SK-N-SH (cell line): ENCODE measurements at regions not wholly inside any gene's neighbourhood (a gene's known extent, or its start where the extent isn't known, plus 50 kb on each side); places are given as distances from the start of the nearest gene placed in this dataset.

ENCODE experiments used
- CTCF ChIA-PET: fragments of 300-600, 350-600 bp; formaldehyde crosslinking; extraction: SDS; loops from one replicate; lab custom pipeline; 2021; lab: Yijun Ruan, JAX
- POLR2A ChIA-PET: fragments of 350-600 bp; sonication (Branson Sonifier 250); formaldehyde crosslinking; extraction: SDS; loops from one replicate; lab custom pipeline; 2020; ENCODE audit warnings: antibody characterized with exemption, inconsistent platforms; lab: Yijun Ruan, JAX
- DNase-seq: peaks from one replicate; pipeline ENCODE4 v3.0.0; 2012
- H2AFZ ChIP-seq: fragments of 200-600 bp; sonication (generic); 2 replicates; pipeline ENCODE4 v1.8.1; 2016; ENCODE audit warnings: antibody characterized with exemption, mild to moderate bottlenecking, low read depth
- H3F3A ChIP-seq: fragments of 200-600 bp; sonication (generic); replicated peaks from 2 replicates; pipeline ENCODE3; 2016; ENCODE audit warnings: antibody characterized with exemption, mild to moderate bottlenecking; ENCODE audit not compliant: insufficient read depth
- H3K27ac ChIP-seq, 2 experiments: fragments of 200-500 bp in 1 of 2; fragments of 200-600 bp in 1 of 2; sonication (Bioruptor generic) in 1 of 2; sonication (generic), shearing (Covaris generic) in 1 of 2; 2 replicates each; pipeline versions ENCODE4 v1.5.1 to v1.6.1; 2014 to 2016; ENCODE audit warnings: low read depth in 2 of 2, inconsistent platforms in 1 of 2, low read length in 1 of 2, mild to moderate bottlenecking in 1 of 2, mixed read lengths in 1 of 2
- H3K27me3 ChIP-seq: fragments of 200-600 bp; sonication (generic), shearing (Covaris generic); 2 replicates; pipeline ENCODE4 v1.6.1; 2016; ENCODE audit warnings: mixed run types; ENCODE audit not compliant: insufficient read depth
- H3K36me3 ChIP-seq, 2 experiments: fragments of 200-500 bp in 1 of 2; fragments of 200-600 bp in 1 of 2; sonication (Bioruptor generic) in 1 of 2; sonication (generic) in 1 of 2; replicated peaks in 1 of 2; 2 replicates each; pipeline versions ENCODE3 to v1.5.1; 2014 to 2016; ENCODE audit warnings: low read length in 1 of 2, mild to moderate bottlenecking in 1 of 2; ENCODE audit not compliant: insufficient read depth in 2 of 2, control insufficient read depth in 1 of 2
- H3K4me1 ChIP-seq, 2 experiments: fragments of 200-500 bp in 1 of 2; fragments of 200-600 bp in 1 of 2; sonication (Bioruptor generic) in 1 of 2; sonication (generic), shearing (Covaris generic) in 1 of 2; 2 replicates each; pipeline versions ENCODE4 v1.5.1 to v1.6.1; 2014 to 2016; ENCODE audit warnings: low read depth in 1 of 2, low read length in 1 of 2, mixed run types in 1 of 2; ENCODE audit not compliant: insufficient read depth in 2 of 2, control insufficient read depth in 1 of 2
- H3K4me2 ChIP-seq: fragments of 200-600 bp; sonication (generic), shearing (Covaris generic); 2 replicates; pipeline ENCODE4 v1.6.1; 2017; ENCODE audit warnings: mixed run types
- H3K4me3 ChIP-seq, 2 experiments: fragments of 200-500 bp in 1 of 2; fragments of 200-600 bp in 1 of 2; sonication (Bioruptor generic) in 1 of 2; sonication (generic), shearing (Covaris generic) in 1 of 2; 2 replicates each; pipeline versions ENCODE4 v1.5.1 to v1.8.1; 2014 to 2016; ENCODE audit warnings: low read depth in 2 of 2, inconsistent platforms in 1 of 2, low read length in 1 of 2, mild to moderate bottlenecking in 1 of 2, mixed read lengths in 1 of 2, moderate library complexity in 1 of 2
- H3K79me2 ChIP-seq: fragments of 200-600 bp; sonication (generic); 2 replicates; pipeline ENCODE4 v1.8.1; 2017; ENCODE audit warnings: mild to moderate bottlenecking; ENCODE audit not compliant: insufficient read depth
- H3K9ac ChIP-seq: fragments of 200-600 bp; sonication (generic); 2 replicates; pipeline ENCODE4 v1.6.1; 2017; ENCODE audit warnings: mixed run types
- H3K9me2 ChIP-seq: fragments of 200-600 bp; sonication (generic); 2 replicates; pipeline ENCODE4 v1.6.1; 2017; ENCODE audit warnings: mixed run types
- H3K9me3 ChIP-seq: fragments of 200-600 bp; sonication (generic); 2 replicates; pipeline ENCODE4 v1.6.1; 2017; ENCODE audit warnings: mixed run types, mild to moderate bottlenecking, moderate library complexity
- H4K20me1 ChIP-seq: fragments of 200-600 bp; sonication (generic); 2 replicates; pipeline ENCODE4 v1.6.1; 2017; ENCODE audit warnings: mild to moderate bottlenecking, mixed run types; ENCODE audit not compliant: insufficient read depth
- ELF1 ChIP-seq: IDR thresholded peaks from 2 replicates; pipeline ENCODE4 v1.4.0; 2012
- EP300 ChIP-seq, 2 experiments: IDR thresholded peaks; 2 replicates each; pipeline versions ENCODE4 v1.4.0 to v1.6.1; 2012; ENCODE audit warnings: borderline replicate concordance in 1 of 2, low read depth in 1 of 2, low read length in 1 of 2
- EZH2phosphoT487 ChIP-seq: fragments of 200-600 bp; sonication (generic); IDR thresholded peaks from 2 replicates; pipeline ENCODE4 v1.6.1; 2017; ENCODE audit warnings: low read depth, mixed run types, mild to moderate bottlenecking, antibody characterized with exemption, moderate library complexity, borderline replicate concordance
- FOXJ3 ChIP-seq: sonication (generic); formaldehyde crosslinking; IDR thresholded peaks from 2 replicates; pipeline ENCODE4 v1.5.1; 2020; ENCODE audit warnings: mild to moderate bottlenecking, missing genetic modification reagents
- JUND ChIP-seq: IDR thresholded peaks from 2 replicates; pipeline ENCODE4 v1.4.0; 2012
- MEF2A ChIP-seq: IDR thresholded peaks from 2 replicates; pipeline ENCODE4 v1.4.0; 2012; ENCODE audit warnings: low read depth, borderline replicate concordance
- POLR2AphosphoS5 ChIP-seq: IDR thresholded peaks from 2 replicates; pipeline ENCODE4 v1.6.1; 2012; ENCODE audit warnings: low read depth, low read length
- RAD21 ChIP-seq: IDR thresholded peaks from 2 replicates; pipeline ENCODE4 v1.6.1; 2012; ENCODE audit warnings: mild to moderate bottlenecking, low read length
- RFX5 ChIP-seq: IDR thresholded peaks from 2 replicates; pipeline ENCODE4 v1.6.1; 2012; ENCODE audit warnings: mild to moderate bottlenecking, improper control_type of control experiment, low read length
- SMC3 ChIP-seq: IDR thresholded peaks from 2 replicates; pipeline ENCODE4 v1.6.1; 2012; ENCODE audit warnings: low read depth, low read length, improper control_type of control experiment
- TCF12 ChIP-seq: IDR thresholded peaks from 2 replicates; pipeline ENCODE4 v1.4.0; 2012
- WGBS: methylation state at CpG from one replicate; pipeline ENCODE4 v1.1.6; 2017; ENCODE audit warnings: low lambda C conversion rate; 5-methylcytosine and 5-hydroxymethylcytosine counted together
- TF ChIP-seq, protein P1 (sequence below): IDR thresholded peaks from 2 replicates; pipeline ENCODE4; 2012
- TF ChIP-seq, protein P2 (sequence below): fragments of 150-350 bp; IDR thresholded peaks from 2 replicates; pipeline ENCODE4 v1.6.1; 2017; ENCODE audit warnings: antibody characterized with exemption, low read length, low read depth, borderline replicate concordance
- TF ChIP-seq, protein P3 (sequence below): IDR thresholded peaks from 2 replicates; pipeline ENCODE4 v1.4.0; 2012; ENCODE audit warnings: low read depth, borderline replicate concordance
- TF ChIP-seq, protein P4 (sequence below): fragments of 150-350 bp; IDR thresholded peaks from 2 replicates; pipeline ENCODE4 v1.6.1; 2016; ENCODE audit warnings: mild to moderate bottlenecking, low read depth, low read length
- TF ChIP-seq, protein P5 (sequence below): IDR thresholded peaks from 2 replicates; pipeline ENCODE4 v1.6.1; 2012; ENCODE audit warnings: mild to moderate bottlenecking, low read depth, low read length, moderate library complexity
- TF ChIP-seq, protein P6 (sequence below): fragments of 200-600 bp; sonication (generic); IDR thresholded peaks from 2 replicates; pipeline ENCODE4 v1.6.1; 2017; ENCODE audit warnings: antibody characterized with exemption, mild to moderate bottlenecking, moderate library complexity

DNA sequence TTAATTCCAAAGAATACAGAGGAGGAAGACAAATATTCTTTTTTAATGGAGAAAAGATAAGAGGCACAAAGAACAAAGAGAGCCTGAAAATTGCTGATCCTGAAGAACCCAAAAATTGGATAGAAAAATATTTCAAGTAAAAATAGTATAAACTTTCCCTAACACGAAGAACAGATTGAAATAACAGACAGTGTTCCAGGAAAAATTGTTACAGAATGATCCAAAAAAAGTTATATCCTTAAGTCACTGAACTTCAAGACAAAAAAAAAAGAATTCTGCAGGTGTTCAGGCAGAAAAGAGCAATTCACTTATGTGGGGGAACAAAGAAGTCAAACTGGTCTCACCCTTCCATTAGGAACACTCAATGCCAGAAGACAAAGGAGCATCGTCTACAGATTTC, 160.2 kb downstream of the KLF12 start:
- Histone ChIP-seq H3K27me3 (no peaks in the 10 kb centered on the region), H3K4me1 (peaks cover 0 to 4% of the 10 kb centered on the region in 2 experiments; a peak in 1 of 4 replicates), H4K20me1 (no peaks in the 10 kb centered on the region), H3K4me2 (no peak overlapping the region), H3K4me3 (no peak overlapping the region), H3K27ac (no peak overlapping the region), H2AFZ (no peak overlapping the region), H3K36me3 (no peaks in the 10 kb centered on the region), H3K9ac (no peak overlapping the region), H3K9me3 (no peaks in the 10 kb centered on the region), H3K79me2 (peaks cover 50% of the 10 kb centered on the region; the same call in 1 of the 2 replicates), H3K9me2 (no peaks in the 10 kb centered on the region), H3F3A (no peaks in the 10 kb centered on the region)
- DNase-seq = no peak
- TF ChIP-seq EP300 (IDR thresholded peaks at IDR 0.05; ENCODE audit: borderline replicate concordance in 1 of 2, low read depth in 1 of 2, low read length in 1 of 2) (no peak), FOXJ3 (CRISPR knock-in tag) (no peak), POLR2AphosphoS5 (no peak), RAD21 (no peak), ELF1 (no peak), SMC3 (no peak), TCF12 (no peak), EZH2phosphoT487 (no peak), RFX5 (no peak), MEF2A (no peak), JUND (no peak)
- TF ChIP-seq, protein P1, sequence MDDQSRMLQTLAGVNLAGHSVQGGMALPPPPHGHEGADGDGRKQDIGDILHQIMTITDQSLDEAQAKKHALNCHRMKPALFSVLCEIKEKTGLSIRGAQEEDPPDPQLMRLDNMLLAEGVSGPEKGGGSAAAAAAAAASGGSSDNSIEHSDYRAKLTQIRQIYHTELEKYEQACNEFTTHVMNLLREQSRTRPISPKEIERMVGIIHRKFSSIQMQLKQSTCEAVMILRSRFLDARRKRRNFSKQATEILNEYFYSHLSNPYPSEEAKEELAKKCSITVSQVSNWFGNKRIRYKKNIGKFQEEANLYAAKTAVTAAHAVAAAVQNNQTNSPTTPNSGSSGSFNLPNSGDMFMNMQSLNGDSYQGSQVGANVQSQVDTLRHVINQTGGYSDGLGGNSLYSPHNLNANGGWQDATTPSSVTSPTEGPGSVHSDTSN = no peak
- TF ChIP-seq, protein P2, sequence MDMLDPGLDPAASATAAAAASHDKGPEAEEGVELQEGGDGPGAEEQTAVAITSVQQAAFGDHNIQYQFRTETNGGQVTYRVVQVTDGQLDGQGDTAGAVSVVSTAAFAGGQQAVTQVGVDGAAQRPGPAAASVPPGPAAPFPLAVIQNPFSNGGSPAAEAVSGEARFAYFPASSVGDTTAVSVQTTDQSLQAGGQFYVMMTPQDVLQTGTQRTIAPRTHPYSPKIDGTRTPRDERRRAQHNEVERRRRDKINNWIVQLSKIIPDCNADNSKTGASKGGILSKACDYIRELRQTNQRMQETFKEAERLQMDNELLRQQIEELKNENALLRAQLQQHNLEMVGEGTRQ = no peak
- TF ChIP-seq, protein P3, sequence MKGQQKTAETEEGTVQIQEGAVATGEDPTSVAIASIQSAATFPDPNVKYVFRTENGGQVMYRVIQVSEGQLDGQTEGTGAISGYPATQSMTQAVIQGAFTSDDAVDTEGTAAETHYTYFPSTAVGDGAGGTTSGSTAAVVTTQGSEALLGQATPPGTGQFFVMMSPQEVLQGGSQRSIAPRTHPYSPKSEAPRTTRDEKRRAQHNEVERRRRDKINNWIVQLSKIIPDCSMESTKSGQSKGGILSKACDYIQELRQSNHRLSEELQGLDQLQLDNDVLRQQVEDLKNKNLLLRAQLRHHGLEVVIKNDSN = no peak
- TF ChIP-seq, protein P4, sequence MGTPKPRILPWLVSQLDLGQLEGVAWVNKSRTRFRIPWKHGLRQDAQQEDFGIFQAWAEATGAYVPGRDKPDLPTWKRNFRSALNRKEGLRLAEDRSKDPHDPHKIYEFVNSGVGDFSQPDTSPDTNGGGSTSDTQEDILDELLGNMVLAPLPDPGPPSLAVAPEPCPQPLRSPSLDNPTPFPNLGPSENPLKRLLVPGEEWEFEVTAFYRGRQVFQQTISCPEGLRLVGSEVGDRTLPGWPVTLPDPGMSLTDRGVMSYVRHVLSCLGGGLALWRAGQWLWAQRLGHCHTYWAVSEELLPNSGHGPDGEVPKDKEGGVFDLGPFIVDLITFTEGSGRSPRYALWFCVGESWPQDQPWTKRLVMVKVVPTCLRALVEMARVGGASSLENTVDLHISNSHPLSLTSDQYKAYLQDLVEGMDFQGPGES = no peak
- TF ChIP-seq, protein P5, sequence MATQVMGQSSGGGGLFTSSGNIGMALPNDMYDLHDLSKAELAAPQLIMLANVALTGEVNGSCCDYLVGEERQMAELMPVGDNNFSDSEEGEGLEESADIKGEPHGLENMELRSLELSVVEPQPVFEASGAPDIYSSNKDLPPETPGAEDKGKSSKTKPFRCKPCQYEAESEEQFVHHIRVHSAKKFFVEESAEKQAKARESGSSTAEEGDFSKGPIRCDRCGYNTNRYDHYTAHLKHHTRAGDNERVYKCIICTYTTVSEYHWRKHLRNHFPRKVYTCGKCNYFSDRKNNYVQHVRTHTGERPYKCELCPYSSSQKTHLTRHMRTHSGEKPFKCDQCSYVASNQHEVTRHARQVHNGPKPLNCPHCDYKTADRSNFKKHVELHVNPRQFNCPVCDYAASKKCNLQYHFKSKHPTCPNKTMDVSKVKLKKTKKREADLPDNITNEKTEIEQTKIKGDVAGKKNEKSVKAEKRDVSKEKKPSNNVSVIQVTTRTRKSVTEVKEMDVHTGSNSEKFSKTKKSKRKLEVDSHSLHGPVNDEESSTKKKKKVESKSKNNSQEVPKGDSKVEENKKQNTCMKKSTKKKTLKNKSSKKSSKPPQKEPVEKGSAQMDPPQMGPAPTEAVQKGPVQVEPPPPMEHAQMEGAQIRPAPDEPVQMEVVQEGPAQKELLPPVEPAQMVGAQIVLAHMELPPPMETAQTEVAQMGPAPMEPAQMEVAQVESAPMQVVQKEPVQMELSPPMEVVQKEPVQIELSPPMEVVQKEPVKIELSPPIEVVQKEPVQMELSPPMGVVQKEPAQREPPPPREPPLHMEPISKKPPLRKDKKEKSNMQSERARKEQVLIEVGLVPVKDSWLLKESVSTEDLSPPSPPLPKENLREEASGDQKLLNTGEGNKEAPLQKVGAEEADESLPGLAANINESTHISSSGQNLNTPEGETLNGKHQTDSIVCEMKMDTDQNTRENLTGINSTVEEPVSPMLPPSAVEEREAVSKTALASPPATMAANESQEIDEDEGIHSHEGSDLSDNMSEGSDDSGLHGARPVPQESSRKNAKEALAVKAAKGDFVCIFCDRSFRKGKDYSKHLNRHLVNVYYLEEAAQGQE = no peak
- TF ChIP-seq, protein P6, sequence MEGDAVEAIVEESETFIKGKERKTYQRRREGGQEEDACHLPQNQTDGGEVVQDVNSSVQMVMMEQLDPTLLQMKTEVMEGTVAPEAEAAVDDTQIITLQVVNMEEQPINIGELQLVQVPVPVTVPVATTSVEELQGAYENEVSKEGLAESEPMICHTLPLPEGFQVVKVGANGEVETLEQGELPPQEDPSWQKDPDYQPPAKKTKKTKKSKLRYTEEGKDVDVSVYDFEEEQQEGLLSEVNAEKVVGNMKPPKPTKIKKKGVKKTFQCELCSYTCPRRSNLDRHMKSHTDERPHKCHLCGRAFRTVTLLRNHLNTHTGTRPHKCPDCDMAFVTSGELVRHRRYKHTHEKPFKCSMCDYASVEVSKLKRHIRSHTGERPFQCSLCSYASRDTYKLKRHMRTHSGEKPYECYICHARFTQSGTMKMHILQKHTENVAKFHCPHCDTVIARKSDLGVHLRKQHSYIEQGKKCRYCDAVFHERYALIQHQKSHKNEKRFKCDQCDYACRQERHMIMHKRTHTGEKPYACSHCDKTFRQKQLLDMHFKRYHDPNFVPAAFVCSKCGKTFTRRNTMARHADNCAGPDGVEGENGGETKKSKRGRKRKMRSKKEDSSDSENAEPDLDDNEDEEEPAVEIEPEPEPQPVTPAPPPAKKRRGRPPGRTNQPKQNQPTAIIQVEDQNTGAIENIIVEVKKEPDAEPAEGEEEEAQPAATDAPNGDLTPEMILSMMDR = no peak
- 91% methylated on average over 2 of the region's 2 CpGs for WGBS
- POLR2A ChIA-PET = no interaction called here
- CTCF ChIA-PET = no interaction called here
